GM18909 (cell line): ENCODE measurements at regions not wholly inside any gene's neighbourhood (a gene's known extent, or its start where the extent isn't known, plus 50 kb on each side); places are given as distances from the start of the nearest gene placed in this dataset.

Source experiments
- ATAC-seq: cut with Tn5 transposase; IDR thresholded peaks from one replicate; pipeline ENCODE4 v1.9.1; 2021; ENCODE audit warnings: mild to moderate bottlenecking; ENCODE audit not compliant: unreplicated experiment, poor library complexity

DNA sequence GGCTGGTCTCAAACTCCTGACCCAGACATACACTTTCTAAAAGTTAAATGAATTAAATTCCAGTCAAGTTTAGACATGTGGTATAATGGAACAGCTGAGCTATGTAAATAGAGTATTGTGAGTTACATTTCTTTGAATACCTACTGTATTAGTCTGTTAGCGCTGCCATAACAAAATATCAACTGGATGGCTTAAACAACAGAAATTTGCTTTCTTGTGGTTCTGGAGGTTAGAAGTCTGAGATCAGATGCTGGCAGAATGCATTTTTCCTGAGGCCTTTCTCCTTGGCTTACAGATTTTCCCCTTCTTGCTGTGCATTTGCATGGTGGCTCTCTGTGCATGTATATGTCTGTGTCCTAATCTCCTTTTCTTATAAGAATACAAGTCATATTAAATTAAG, 101.5 kb upstream of the TGFBR2 start:
- ATAC-seq: no peak

DNA sequence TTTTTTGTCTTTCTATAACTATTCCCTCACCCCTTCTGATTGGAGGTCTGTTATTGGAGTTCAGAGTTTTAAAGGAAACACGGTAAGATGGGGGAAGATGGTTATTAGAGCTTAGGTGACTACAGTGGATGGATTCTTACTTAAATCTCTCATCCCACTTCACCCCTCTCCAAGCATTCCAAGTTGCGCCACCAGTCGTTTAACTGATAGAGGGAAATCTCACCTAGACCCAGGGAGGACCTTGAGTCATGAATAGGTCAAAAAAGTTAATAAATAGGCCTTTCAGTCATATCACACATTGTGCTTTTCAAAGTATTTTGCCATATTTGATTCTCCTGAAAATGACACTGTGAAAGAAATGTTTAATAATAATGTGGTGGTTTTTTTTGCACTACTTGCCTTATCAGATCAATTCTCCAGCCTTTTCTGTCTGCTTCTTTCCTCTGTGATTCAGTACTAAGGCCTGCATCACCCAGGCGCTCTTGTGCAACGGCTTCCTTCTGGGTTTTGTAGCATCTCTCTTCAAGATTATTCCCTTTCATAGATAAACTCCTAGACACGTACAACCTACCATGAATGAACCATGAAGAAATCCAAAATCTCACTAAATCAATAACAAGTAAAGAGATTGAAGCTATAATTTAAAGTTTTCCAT, 100.4 kb upstream of the TGFBR2 start:
- no peak for ATAC-seq

GRCh38 chr3:30508339-30508738, 98.1 kb upstream of the TGFBR2 start:
- no peak for ATAC-seq

DNA sequence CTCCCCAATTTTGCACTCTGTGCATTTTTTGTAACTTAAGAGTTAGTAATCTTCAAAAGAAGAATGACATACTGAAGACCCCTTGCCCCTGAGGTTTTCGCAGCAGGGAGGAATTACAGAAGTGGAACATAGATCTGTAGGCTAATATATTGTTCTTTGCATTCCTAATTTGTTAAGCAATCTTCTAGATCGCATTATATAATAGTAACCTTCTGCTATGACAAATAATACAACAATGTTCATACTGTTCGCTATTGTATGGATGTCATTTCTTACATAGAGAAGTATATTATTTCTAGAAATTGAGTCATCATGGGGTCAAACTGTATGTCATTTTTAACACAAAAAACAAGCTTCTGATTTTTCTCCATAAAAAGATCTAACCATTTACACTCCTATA, 95.8 kb upstream of the TGFBR2 start:
- ATAC-seq: no peak

GRCh38 chr3:30511524-30512251, 94.7 kb upstream of the TGFBR2 start:
- ATAC-seq: no peak

DNA sequence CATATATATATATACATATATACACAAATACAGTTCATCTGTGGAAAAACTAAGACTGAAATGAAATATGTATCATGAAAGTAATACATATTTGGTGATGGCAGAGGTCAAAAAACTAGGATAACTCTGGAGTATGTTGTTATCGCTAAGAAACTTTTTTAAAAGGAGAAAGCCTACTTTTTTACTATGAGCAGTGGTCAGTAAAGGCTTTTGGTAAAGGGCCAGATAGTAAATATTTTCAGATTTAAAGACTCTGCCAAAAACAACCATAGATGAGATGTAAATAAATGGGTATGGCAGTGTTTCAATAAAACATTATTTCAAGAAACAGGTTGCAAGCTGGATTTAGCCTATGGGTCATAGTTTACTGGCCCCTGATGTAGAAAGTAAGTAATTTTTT, 93.8 kb upstream of the TGFBR2 start:
- no peak for ATAC-seq

- no peak for ATAC-seq
Measured at GRCh38 chr3:30513374-30514152, 92.8 kb upstream of the TGFBR2 start.

DNA sequence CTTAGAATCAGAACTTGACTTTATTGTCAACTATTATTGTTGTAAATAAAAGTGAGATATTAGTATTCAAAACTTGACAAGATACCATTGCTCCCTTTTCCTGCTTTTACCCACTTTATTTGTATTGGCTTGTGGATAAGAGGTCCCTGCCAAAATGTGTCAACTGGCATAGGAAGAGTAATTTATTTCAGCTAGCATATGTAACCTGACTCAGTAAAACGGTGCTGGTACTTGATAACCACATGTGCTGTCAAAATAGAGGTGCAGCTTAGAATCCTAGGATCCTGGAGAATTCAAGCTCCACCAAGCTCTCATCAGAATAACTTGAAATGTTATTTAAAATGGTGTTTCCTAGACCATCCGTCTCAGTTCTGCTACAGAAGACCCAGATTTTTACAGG, 90.2 kb upstream of the TGFBR2 start:
- ATAC-seq: no peak

GRCh38 chr3:30518181-30518864, 88.1 kb upstream of the TGFBR2 start:
- no peak for ATAC-seq

DNA sequence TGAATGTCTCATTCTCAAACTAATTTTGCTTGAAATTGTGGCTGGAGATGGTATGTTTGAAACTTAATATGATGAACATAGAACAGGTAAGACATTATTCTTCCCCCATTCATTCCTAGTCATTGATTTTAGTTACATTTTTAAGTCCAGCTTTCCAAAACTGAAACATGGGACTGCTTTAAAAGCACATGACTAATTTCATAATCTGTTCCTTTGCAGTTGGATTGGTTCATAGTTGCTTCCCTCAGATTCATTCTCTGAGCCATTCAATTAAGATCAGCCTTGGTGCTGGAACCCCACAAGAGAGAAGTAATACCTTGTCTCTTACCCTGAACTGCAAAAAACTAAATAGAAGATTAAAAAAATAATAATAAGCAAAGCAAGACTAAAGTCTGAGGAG, 87.5 kb upstream of the TGFBR2 start:
- ATAC-seq: no peak

GRCh38 chr3:30520699-30521098, 85.7 kb upstream of the TGFBR2 start:
- ATAC-seq: no peak

- ATAC-seq: no peak
Measured at GRCh38 chr3:30521156-30521715, 85.2 kb upstream of the TGFBR2 start.

DNA sequence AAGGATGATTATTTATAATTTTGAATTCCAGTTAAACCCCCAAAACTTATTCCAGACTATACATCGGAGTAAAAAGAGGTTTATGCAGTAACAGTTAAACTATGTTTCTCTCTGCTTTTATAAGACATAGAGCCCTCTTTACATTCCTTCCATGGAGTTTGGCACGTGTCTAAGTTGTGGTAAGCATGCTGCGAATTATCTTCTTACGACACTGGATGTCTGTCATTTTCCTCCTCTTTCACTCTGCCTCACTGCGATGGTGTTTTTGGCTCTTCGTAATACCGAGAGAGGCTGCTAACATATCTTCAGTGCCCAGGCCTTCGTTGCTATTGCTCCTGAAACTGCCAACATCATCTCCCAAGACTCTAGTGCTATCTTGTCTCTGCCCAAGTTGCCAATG, 83.9 kb upstream of the TGFBR2 start:
- no peak for ATAC-seq

GRCh38 chr3:30523366-30523765, 83.0 kb upstream of the TGFBR2 start:
- ATAC-seq: no peak

DNA sequence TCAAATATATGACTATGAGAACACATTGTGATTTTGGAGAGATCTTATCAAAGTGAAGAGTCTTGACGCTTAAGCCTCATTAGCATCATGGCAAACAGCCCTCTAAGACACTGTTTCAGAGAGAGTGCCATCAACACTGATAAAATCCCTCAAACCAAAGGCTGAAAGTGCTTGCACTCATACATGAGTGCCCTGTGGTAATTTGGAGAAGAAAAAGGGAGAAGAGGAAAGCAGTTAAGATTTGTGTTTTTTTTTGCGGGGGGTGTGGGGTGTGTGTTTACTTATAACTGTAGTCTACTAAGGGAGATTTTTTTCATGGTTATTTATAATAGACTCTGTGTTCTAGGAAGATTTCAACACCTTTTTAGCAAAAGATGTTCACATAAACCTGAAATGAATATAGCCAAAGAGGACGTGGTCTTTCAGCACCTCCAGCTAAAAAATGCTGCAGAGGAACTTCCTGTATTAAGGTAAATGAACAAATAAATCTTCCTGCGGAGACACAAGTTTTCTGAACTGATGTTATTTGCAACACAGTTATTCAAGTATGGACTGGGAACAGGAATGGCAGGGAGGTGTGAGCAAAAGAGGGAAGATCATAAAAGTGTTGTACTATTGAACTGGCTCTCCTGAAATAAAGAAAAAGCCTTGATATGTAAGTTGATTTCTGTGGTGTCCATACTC, 81.9 kb upstream of the TGFBR2 start:
- no peak for ATAC-seq

- ATAC-seq: no peak
Measured at GRCh38 chr3:30526031-30526430, 80.4 kb upstream of the TGFBR2 start.

- no peak for ATAC-seq
Measured at GRCh38 chr3:30527186-30527585, 79.2 kb upstream of the TGFBR2 start.

DNA sequence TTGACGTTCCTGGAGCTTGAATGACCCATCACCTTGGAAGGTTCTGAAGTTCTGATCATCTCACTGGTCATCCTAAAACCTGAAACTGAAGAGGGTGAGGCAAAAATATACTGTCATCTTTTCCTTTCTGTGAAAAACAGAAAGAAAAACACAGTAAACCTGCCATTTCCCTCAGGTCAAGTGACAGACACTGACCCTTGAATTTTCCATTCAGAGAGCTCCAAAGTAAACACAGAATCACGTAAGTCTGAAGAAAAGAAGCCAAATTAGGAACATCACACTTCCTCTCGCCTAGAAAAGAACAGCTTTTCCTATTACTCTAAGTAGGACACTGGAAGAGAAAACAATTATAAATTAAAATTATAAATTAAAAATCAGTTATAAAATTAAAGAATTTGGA, 78.7 kb upstream of the TGFBR2 start:
- no peak for ATAC-seq

- no peak for ATAC-seq
Measured at GRCh38 chr3:30530084-30530483, 76.3 kb upstream of the TGFBR2 start.

DNA sequence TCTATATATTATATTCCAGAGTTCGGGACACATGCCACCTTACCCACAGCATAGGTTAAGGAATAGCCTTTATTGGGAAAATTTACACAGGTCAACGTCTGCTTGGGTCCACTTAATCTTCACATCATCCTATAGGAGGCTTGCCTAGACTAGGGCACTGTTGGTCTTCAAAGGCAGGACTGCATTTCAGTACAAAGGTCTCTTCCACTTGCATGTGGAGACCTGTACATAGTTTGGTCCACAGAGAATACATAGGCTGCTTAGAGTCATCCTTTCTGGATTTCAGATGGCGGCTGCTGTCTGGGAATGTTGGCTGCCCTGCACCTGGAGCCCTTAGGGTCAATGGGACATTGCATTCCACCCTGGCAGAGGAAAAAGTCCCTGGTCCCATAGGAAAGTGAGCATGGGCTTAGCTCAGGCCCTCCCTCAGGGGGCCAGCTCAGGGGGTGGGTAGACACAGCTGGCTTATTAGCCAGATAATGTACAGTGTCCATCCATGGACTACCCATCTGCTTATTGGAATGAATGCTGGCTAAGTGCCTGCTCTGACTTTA, 75.3 kb upstream of the TGFBR2 start:
- ATAC-seq: no peak
